ENCODE measurements at regions not wholly inside any gene's neighbourhood (a gene's known extent, or its start where the extent isn't known, plus 50 kb on each side); places are given as distances from the start of the nearest gene placed in this dataset.

GRCh38 chr13:81153478-81153877, 812.6 kb upstream of the SPRY2 start:
- no peak for TF ChIP-seq CTCF (IDR thresholded peaks at IDR 0.05; ENCODE audit: poor library complexity, severe bottlenecking)
- TF ChIP-seq TAF1 (IDR thresholded peaks at IDR 0.05; ENCODE audit: low read depth): no peak
- no peak for TF ChIP-seq MXI1 (conservative IDR thresholded peaks at IDR 0.05; ENCODE audit: poor library complexity, severe bottlenecking)
- TF ChIP-seq POLR2AphosphoS5 (IDR thresholded peaks at IDR 0.05): no peak
- TF ChIP-seq EP300 (conservative IDR thresholded peaks at IDR 0.05; ENCODE audit: poor library complexity, severe bottlenecking): no peak
- no peak for TF ChIP-seq RAD21 (conservative IDR thresholded peaks at IDR 0.05)
